HepG2 (cell line): ENCODE measurements at regions not wholly inside any gene's neighbourhood (a gene's known extent, or its start where the extent isn't known, plus 50 kb on each side); places are given as distances from the start of the nearest gene placed in this dataset.

Source experiments
- ATAC-seq: fragments of 200-7000 bp; cut with Tn5 transposase; 3 replicates; pipeline ENCODE4 v1.9.1; 2020; ENCODE audit warnings: mild to moderate bottlenecking, moderate library complexity
- BruUV-seq: library from RNA; stranded (reverse); fragments of 400-500 nt; replicated peaks from 2 replicates; lab custom pipeline; 2021; lab: Mats Ljungman, UMichigan
- CTCF ChIA-PET: fragments of 300-600 bp; formaldehyde crosslinking; extraction: SDS; loops from one replicate; lab custom pipeline; 2021; ENCODE audit warnings: low total read pairs, inconsistent platforms, low intra/inter-chr PET ratio; lab: Yijun Ruan, JAX
- POLR2A ChIA-PET: fragments of 350-600 bp; sonication (Branson Sonifier 250); formaldehyde crosslinking; loops from one replicate; lab custom pipeline; 2020; ENCODE audit warnings: antibody characterized with exemption, inconsistent platforms; lab: Yijun Ruan, JAX
- DNase-seq: peaks from one replicate; pipeline ENCODE4 v3.0.0-alpha.2; 2015; ENCODE audit warnings: low spot score
- FAIRE-seq: peaks from 3 replicates; lab custom pipeline; 2011; peaks lifted over from hg19 to GRCh38; lab: Jason Lieb, UNC
- H2AFZ ChIP-seq: one replicate; pipeline ENCODE4 v1.6.1; 2011; ENCODE audit warnings: low read length, inconsistent platforms
- H3K27ac ChIP-seq: fragments of 300-600 bp; 3 replicates; pipeline ENCODE4 v1.8.0; 2011; ENCODE audit warnings: mixed run types, mild to moderate bottlenecking, mixed read lengths, low read length, inconsistent platforms; ENCODE audit not compliant: insufficient read depth; ENCODE audit errors: extremely low read length
- H3K27me3 ChIP-seq, 2 experiments: fragments of 200-600 bp in 1 of 2; 2 replicates in 1 of 2; 3 replicates in 1 of 2; pipeline versions ENCODE4 v1.6.0 to v1.8.0; 2011; ENCODE audit warnings: low read length in 2 of 2, mild to moderate bottlenecking in 2 of 2, moderate library complexity in 2 of 2, inconsistent platforms in 1 of 2; ENCODE audit not compliant: insufficient read depth in 2 of 2, control insufficient read depth in 1 of 2
- H3K36me3 ChIP-seq, 2 experiments: fragments of 200-600 bp in 1 of 2; replicated peaks in 1 of 2; 2 replicates in 1 of 2; 3 replicates in 1 of 2; pipeline versions ENCODE4 v1.5.1 to v1.8.0; 2011; ENCODE audit warnings: low read length in 2 of 2, inconsistent platforms in 1 of 2; ENCODE audit not compliant: insufficient read depth in 2 of 2, control insufficient read depth in 1 of 2
- H3K4me1 ChIP-seq: 2 replicates; pipeline ENCODE4 v1.5.1; 2012; ENCODE audit warnings: low read length, inconsistent platforms; ENCODE audit not compliant: insufficient read depth
- H3K4me2 ChIP-seq: 2 replicates; pipeline ENCODE4 v1.6.0; 2011; ENCODE audit warnings: low read depth, low read length, inconsistent platforms
- H3K4me3 ChIP-seq, 3 experiments: fragments of 200-600 bp in 1 of 3; sonication (generic), shearing (Covaris generic) in 1 of 3; replicated peaks in 1 of 3; 2 replicates each; pipeline ENCODE4 v1.5.1; 2011 to 2016; ENCODE audit warnings: low read length in 3 of 3, inconsistent platforms in 2 of 3, low read depth in 2 of 3, mild to moderate bottlenecking in 2 of 3, control low read depth in 1 of 3, mixed read lengths in 1 of 3; ENCODE audit not compliant: insufficient read depth in 1 of 3
- H3K79me2 ChIP-seq: one replicate; pipeline ENCODE4 v1.6.1; 2011; ENCODE audit warnings: low read length, inconsistent platforms; ENCODE audit not compliant: insufficient read depth
- H3K9ac ChIP-seq: 2 replicates; pipeline ENCODE4 v1.6.0; 2011; ENCODE audit warnings: mild to moderate bottlenecking, low read depth, low read length, inconsistent platforms; ENCODE audit not compliant: insufficient read depth
- H3K9me3 ChIP-seq: 2 replicates; pipeline ENCODE4 v1.5.1; 2012; ENCODE audit warnings: mild to moderate bottlenecking, low read length
- H4K20me1 ChIP-seq: 2 replicates; pipeline ENCODE4 v1.6.0; 2011; ENCODE audit warnings: inconsistent platforms, mild to moderate bottlenecking, low read length, moderate library complexity; ENCODE audit not compliant: insufficient read depth
- ADNP ChIP-seq: sonication (generic); formaldehyde crosslinking; IDR thresholded peaks from 2 replicates; pipeline ENCODE4 v1.4.0; 2020; ENCODE audit warnings: missing genetic modification reagents
- DNMT3B ChIP-seq: conservative IDR thresholded peaks from 2 replicates; pipeline ENCODE4 v1.6.1; 2016; ENCODE audit warnings: missing biosample characterization, control low read depth
- KDM4B ChIP-seq: sonication (generic); formaldehyde crosslinking; IDR thresholded peaks from 2 replicates; pipeline ENCODE4 v1.4.0; 2020; ENCODE audit warnings: missing genetic modification reagents
- NFYB ChIP-seq: sonication (generic); formaldehyde crosslinking; IDR thresholded peaks from 2 replicates; pipeline ENCODE4 v1.4.0; 2020; ENCODE audit warnings: missing genetic modification reagents
- PRMT3 ChIP-seq: sonication (generic); formaldehyde crosslinking; IDR thresholded peaks from 2 replicates; pipeline ENCODE4 v1.8.1; 2022; ENCODE audit warnings: low read depth, mild to moderate bottlenecking, moderate library complexity, missing genetic modification reagents, borderline replicate concordance
- RFXANK ChIP-seq: IDR thresholded peaks from 2 replicates; pipeline ENCODE4 v1.6.1; 2016
- TMF1 ChIP-seq: sonication (generic); formaldehyde crosslinking; IDR thresholded peaks from 2 replicates; pipeline ENCODE4 v1.8.1; 2022; ENCODE audit warnings: low read depth, missing genetic modification reagents
- ZEB1 ChIP-seq: IDR thresholded peaks from 2 replicates; pipeline ENCODE4 v1.6.1; 2012; ENCODE audit warnings: mild to moderate bottlenecking, low read depth, inconsistent platforms; ENCODE audit not compliant: insufficient replicate concordance
- ZFP37 ChIP-seq: sonication (generic); formaldehyde crosslinking; IDR thresholded peaks from 2 replicates; pipeline ENCODE4 v1.4.0; 2020; ENCODE audit warnings: missing genetic modification reagents, borderline replicate concordance
- ZNF101 ChIP-seq: sonication (generic); formaldehyde crosslinking; IDR thresholded peaks from 2 replicates; pipeline ENCODE4 v1.4.0; 2020; ENCODE audit warnings: mild to moderate bottlenecking, low read depth, missing genetic modification reagents, borderline replicate concordance
- ZNF225 ChIP-seq: sonication (generic); formaldehyde crosslinking; IDR thresholded peaks from 2 replicates; pipeline ENCODE4 v1.4.0; 2020; ENCODE audit warnings: mild to moderate bottlenecking, missing genetic modification reagents
- ZNF232 ChIP-seq: sonication (generic); formaldehyde crosslinking; IDR thresholded peaks from 2 replicates; pipeline ENCODE4 v1.4.0; 2020; ENCODE audit warnings: missing genetic modification reagents, borderline replicate concordance
- ZNF432 ChIP-seq: sonication (generic); formaldehyde crosslinking; IDR thresholded peaks from 2 replicates; pipeline ENCODE4 v1.5.0; 2020; ENCODE audit warnings: missing genetic modification reagents, mild to moderate bottlenecking, borderline replicate concordance
- ZNF567 ChIP-seq: sonication (generic); formaldehyde crosslinking; IDR thresholded peaks from 2 replicates; pipeline ENCODE4 v1.8.1; 2023; ENCODE audit warnings: mild to moderate bottlenecking, missing genetic modification reagents, borderline replicate concordance
- ZNF674 ChIP-seq: sonication (generic); formaldehyde crosslinking; IDR thresholded peaks from 2 replicates; pipeline ENCODE4 v1.5.0; 2020; ENCODE audit warnings: low read depth, mild to moderate bottlenecking, missing genetic modification reagents
- ZNF746 ChIP-seq: sonication (generic); formaldehyde crosslinking; IDR thresholded peaks from 2 replicates; pipeline ENCODE4 v1.8.0; 2022; ENCODE audit warnings: mild to moderate bottlenecking, missing genetic modification reagents
- WGBS: methylation state at CpG from one replicate; pipeline ENCODE4 v1.1.6; 2017; ENCODE audit warnings: low lambda C conversion rate; 5-methylcytosine and 5-hydroxymethylcytosine counted together
- in situ Hi-C: cut with HindIII; loops from 2 replicates; pipeline ENCODE4 v1.10.0; 2017; ENCODE audit warnings: low pct_unique_long_range_greater_than_20kb; ENCODE audit not compliant: extremely low pct_ligation_motif_present
- intact Hi-C: fragments of 100-400 bp; cut with micrococcal nuclease; formaldehyde crosslinking; loops from one replicate; pipeline ENCODE4 v1.10.0; 2022; ENCODE audit not compliant: unreplicated experiment
- TF ChIP-seq, protein P1 (sequence below): sonication (generic); formaldehyde crosslinking; IDR thresholded peaks from 2 replicates; pipeline ENCODE4 v1.4.0; 2020; ENCODE audit warnings: missing genetic modification reagents
- TF ChIP-seq, protein P2 (sequence below): sonication (generic); formaldehyde crosslinking; IDR thresholded peaks from 2 replicates; pipeline ENCODE4 v1.8.0; 2022; ENCODE audit warnings: mild to moderate bottlenecking, missing genetic modification reagents, borderline replicate concordance

DNA sequence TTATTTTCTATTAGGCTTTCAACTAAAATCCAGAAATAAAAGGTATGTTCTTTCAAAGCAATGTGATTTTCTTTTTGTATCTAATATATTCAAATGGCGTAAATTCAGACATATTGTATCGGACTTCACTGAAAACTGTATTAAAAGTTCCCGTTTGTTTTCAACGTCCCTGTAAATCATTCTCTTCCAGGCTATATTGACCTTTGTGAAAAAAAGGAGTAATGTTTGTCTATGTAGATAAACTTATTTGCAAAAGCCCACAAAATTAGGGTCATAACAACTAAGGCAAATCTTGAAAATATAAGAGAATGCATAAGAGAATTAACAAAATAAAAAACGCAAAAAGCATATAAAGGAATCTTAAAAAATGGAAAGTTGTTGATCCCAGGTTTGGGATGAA is 1492.4 kb downstream of the AACS start:
- H4K20me1 ChIP-seq: no peaks in the 10 kb centered on the region
- WGBS: 2% methylated on average over 5 of the region's 5 CpGs
- no peaks in the 10 kb centered on the region for H3K79me2 ChIP-seq
- H3K27ac ChIP-seq: no peak overlapping the region
- H3K4me1 ChIP-seq: no peaks in the 10 kb centered on the region
- H2AFZ ChIP-seq: no peak overlapping the region
- ChIA-PET POLR2A (no interaction called here), CTCF (no interaction called here)
- no peak overlapping the region for H3K9ac ChIP-seq
- no peak for FAIRE-seq
- intact Hi-C loops (no loop called here), in situ Hi-C loops (no loop called here)
- H3K27me3 ChIP-seq: no peaks in the 10 kb centered on the region
- peaks cover 94% of the 10 kb centered on the region for H3K9me3 ChIP-seq
- no peak for ATAC-seq
- BruUV-seq: no TSS peak
- no peaks in the 10 kb centered on the region for H3K36me3 ChIP-seq
- H3K4me2 ChIP-seq: no peak overlapping the region
- no peak overlapping the region for H3K4me3 ChIP-seq
- TF ChIP-seq, protein P1, sequence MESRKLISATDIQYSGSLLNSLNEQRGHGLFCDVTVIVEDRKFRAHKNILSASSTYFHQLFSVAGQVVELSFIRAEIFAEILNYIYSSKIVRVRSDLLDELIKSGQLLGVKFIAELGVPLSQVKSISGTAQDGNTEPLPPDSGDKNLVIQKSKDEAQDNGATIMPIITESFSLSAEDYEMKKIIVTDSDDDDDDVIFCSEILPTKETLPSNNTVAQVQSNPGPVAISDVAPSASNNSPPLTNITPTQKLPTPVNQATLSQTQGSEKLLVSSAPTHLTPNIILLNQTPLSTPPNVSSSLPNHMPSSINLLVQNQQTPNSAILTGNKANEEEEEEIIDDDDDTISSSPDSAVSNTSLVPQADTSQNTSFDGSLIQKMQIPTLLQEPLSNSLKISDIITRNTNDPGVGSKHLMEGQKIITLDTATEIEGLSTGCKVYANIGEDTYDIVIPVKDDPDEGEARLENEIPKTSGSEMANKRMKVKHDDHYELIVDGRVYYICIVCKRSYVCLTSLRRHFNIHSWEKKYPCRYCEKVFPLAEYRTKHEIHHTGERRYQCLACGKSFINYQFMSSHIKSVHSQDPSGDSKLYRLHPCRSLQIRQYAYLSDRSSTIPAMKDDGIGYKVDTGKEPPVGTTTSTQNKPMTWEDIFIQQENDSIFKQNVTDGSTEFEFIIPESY (CRISPR knock-in tag): no peak
- TF ChIP-seq ZNF432: no peak
- no peak for DNase-seq

DNA sequence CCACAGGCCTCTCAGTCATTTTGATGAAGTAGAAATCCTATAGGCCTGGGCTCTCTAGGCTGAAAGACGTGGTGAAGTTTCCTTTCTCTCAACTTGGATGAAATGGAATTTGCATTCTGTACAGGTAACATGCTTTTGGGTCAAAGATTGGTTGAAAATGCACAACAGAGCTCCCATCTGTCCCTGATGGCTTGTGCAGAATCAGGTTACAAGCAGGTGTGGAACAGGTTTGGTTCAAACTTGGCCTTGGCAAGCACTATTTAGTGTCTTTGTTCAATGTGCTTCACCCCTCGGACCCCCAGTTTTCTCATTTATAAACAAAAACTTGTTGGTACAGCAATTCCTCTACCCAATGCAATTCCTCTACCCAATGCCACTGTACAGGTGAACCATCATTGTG is 1493.0 kb downstream of the AACS start:
- no peak overlapping the region for H3K4me2 ChIP-seq
- peaks cover 94% of the 10 kb centered on the region for H3K9me3 ChIP-seq
- H3K9ac ChIP-seq: no peak overlapping the region
- FAIRE-seq (no peak), ATAC-seq (no peak), DNase-seq (no peak)
- no peaks in the 10 kb centered on the region for H4K20me1 ChIP-seq
- no peaks in the 10 kb centered on the region for H3K27me3 ChIP-seq
- intact Hi-C loops: no loop called here
- H3K79me2 ChIP-seq: no peaks in the 10 kb centered on the region
- no TSS peak for BruUV-seq
- H3K4me3 ChIP-seq: no peak overlapping the region
- H3K36me3 ChIP-seq: no peaks in the 10 kb centered on the region
- in situ Hi-C loops: no loop called here
- ChIA-PET CTCF (no interaction called here), POLR2A (no interaction called here)
- H2AFZ ChIP-seq: no peak overlapping the region
- H3K4me1 ChIP-seq: no peaks in the 10 kb centered on the region
- 0% methylated on average over 2 of the region's 2 CpGs for WGBS
- H3K27ac ChIP-seq: no peak overlapping the region
- TF ChIP-seq ZNF232 (no peak), ZNF567 (CRISPR knock-in tag) (no peak), ZEB1 (no peak), RFXANK (CRISPR knock-in tag) (no peak), NFYB (no peak), ADNP (no peak), ZNF674 (CRISPR knock-in tag) (no peak), ZFP37 (CRISPR knock-in tag) (no peak), DNMT3B (CRISPR knock-in tag) (no peak), PRMT3 (CRISPR knock-in tag) (no peak), ZNF225 (CRISPR knock-in tag) (no peak), ZNF101 (CRISPR knock-in tag) (no peak), ZNF746 (no peak), KDM4B (CRISPR knock-in tag) (no peak), TMF1 (CRISPR knock-in tag) (no peak)
- TF ChIP-seq, protein P2, sequence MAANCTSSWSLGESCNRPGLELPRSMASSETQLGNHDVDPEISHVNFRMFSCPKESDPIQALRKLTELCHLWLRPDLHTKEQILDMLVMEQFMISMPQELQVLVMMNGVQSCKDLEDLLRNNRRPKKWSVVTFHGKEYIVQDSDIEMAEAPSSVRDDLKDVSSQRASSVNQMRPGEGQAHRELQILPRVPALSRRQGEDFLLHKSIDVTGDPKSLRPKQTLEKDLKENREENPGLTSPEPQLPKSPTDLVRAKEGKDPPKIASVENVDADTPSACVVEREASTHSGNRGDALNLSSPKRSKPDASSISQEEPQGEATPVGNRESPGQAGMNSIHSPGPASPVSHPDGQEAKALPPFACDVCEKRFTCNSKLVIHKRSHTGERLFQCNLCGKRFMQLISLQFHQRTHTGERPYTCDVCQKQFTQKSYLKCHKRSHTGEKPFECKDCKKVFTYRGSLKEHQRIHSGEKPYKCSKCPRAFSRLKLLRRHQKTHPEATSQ (CRISPR knock-in tag): no peak
